GM13976 (cell line): ENCODE measurements at regions not wholly inside any gene's neighbourhood (a gene's known extent, or its start where the extent isn't known, plus 50 kb on each side); places are given as distances from the start of the nearest gene placed in this dataset.

Experiments
- DNase-seq: peaks from one replicate; pipeline ENCODE4 v3.0.0; 2012; ENCODE audit warnings: low spot score
- in situ Hi-C: fragments of 300-500 bp; cut with MboI; formaldehyde crosslinking; loops from one replicate; pipeline ENCODE4 v1.12.0; 2022; ENCODE audit warnings: low sequenced_read_pairs, mixed read lengths, inconsistent platforms; ENCODE audit not compliant: unreplicated experiment
- TF ChIP-seq, protein P1 (sequence below): IDR thresholded peaks from 2 replicates; pipeline ENCODE4 v1.5.1; 2012; ENCODE audit warnings: borderline replicate concordance, mild to moderate bottlenecking; ENCODE audit not compliant: insufficient read depth; ENCODE audit errors: extremely low read depth, missing control alignments, control extremely low read depth

DNA sequence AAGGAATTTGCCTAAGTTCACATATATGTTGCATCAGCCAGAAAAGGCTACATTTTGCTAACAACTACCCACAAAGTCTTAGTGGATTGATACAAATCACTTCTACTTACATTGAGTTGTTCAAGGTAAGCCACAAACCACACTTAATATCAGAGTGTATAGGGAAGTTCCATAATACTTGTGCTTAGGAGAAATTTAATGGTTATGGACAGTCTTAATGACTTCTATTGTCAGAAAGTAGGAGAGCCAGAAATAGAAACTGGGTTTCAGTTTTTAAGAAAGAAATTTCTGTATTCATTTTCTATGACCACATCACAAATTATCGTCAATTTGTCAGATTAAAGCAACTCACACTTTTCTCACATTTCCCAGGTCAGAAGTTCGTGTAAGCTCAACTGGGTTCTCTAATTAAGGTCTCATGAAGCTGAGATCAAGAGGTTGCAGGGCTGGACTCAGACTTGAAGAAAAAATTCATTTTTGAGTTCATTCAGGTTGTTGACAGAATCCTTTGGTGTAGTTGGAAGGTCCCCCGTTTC lies 695.7 kb downstream of the CDH11 start:
- no peak for DNase-seq
- TF ChIP-seq, protein P1, sequence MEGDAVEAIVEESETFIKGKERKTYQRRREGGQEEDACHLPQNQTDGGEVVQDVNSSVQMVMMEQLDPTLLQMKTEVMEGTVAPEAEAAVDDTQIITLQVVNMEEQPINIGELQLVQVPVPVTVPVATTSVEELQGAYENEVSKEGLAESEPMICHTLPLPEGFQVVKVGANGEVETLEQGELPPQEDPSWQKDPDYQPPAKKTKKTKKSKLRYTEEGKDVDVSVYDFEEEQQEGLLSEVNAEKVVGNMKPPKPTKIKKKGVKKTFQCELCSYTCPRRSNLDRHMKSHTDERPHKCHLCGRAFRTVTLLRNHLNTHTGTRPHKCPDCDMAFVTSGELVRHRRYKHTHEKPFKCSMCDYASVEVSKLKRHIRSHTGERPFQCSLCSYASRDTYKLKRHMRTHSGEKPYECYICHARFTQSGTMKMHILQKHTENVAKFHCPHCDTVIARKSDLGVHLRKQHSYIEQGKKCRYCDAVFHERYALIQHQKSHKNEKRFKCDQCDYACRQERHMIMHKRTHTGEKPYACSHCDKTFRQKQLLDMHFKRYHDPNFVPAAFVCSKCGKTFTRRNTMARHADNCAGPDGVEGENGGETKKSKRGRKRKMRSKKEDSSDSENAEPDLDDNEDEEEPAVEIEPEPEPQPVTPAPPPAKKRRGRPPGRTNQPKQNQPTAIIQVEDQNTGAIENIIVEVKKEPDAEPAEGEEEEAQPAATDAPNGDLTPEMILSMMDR, result no peak
- in situ Hi-C loops, result no loop called here

DNA sequence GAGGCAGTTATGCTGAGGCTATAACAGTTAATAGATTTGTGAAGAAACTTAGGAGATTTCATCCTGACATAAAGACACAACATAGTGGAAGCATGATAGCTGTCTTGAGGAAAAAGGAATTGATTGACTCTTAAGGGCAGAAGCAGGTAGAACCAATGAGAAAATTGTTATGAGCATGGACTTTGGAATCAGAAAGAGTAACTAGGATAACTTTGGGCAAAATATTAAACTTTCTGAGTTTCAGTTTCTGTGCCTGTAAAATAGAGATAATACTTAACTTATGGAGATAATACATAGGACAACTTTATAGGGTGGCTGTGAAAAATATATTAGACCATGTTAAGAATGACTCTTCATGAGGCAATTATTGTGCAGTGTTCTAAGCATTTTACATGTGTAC lies 696.5 kb downstream of the CDH11 start:
- in situ Hi-C loops, result no loop called here
- DNase-seq, result no peak
- TF ChIP-seq, protein P1, result no peak

DNA sequence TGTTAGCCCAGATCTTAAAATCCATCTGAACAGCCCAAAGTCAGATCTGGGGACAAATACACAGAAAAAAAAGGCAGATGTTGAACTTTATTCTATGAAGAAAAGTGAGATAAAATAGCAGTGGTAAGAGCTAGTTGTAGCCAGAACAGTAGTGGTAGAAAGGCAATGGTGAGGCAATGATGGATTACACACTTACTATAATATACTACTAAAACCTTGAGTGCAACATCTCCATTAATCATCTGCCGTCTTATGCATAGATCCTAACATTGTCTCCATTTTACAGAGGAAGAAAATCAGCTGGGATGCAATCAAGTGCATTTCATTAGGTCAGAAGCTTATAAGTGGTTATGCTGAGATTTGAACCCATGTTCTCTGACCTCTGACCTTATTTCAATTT lies 699.6 kb downstream of the CDH11 start:
- DNase-seq, result no peak
- TF ChIP-seq, protein P1, result no peak
- in situ Hi-C loops, result no loop called here

DNA sequence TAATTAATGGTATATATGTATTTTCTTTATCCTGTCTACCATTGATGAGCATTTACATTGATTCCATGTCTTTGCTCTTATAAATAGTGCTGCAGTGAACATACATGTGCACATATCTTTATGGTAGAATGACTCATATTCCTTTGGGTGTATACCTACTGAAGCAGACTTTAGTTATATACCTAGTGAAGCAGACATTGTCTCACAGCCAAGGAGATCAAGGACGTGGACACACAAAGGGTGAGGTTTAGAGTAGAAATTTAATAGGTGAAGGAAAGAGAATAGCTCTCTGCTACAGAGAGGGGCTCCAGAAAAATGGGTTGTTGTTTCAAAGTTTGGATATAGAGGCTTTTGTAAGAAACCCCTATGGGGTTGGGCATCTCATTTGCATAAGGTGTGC lies 700.3 kb downstream of the CDH11 start:
- TF ChIP-seq, protein P1, result no peak
- DNase-seq, result no peak
- in situ Hi-C loops, result no loop called here

DNA sequence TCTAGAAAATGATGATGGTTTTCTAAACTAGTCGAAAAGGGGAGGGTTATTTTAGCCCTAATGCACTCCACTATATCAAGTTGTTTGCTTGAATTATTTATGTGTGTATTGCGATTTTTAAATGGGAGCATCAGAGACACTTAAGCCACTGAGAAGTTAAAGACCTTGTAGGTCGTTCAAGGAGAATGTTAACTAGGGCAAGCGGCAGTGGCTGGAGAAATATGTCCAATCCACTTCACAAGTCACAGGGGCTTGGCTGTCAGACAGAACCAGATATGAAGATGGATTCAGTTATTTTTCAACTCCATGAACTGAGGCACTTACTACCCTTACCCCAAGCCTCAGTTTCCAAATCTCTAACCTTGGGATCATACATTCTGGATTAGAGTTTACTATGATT lies 702.0 kb downstream of the CDH11 start:
- in situ Hi-C loops, result no loop called here
- TF ChIP-seq, protein P1, result no peak
- DNase-seq, result no peak

DNA sequence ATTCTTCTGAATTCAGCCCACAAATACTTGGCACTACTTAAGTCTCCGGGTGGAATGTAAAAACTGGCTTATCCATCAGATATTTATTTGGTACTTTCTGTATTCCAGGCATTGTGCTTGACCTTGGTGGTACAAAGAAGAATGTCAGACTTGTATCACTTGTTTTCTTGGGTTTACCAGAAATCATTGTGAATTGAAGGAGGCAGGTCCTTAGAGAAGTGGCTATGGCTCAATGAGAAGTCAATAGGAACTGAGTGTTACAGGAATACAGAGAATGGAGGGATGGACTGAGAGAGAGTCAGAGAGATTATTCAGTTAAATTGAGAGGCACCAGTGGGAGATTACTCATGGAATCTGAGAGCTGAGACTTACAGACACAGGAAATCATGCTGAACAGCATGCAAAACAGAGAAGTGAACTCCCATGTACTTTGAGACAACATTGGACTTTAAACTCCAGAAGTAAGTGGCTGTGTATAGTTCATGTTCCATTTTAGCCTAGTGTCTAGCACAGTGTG lies 704.1 kb downstream of the CDH11 start:
- TF ChIP-seq, protein P1, result no peak
- in situ Hi-C loops, result no loop called here
- DNase-seq, result no peak
